GM23338 (cell line): ENCODE measurements at regions not wholly inside any gene's neighbourhood (a gene's known extent, or its start where the extent isn't known, plus 50 kb on each side); places are given as distances from the start of the nearest gene placed in this dataset.

ENCODE experiments used
- CTCF ChIP-seq, 2 experiments: fragments of 200-600 bp in 1 of 2; sonication (generic) in 1 of 2; conservative IDR thresholded peaks; 2 replicates each; pipeline versions ENCODE4 v1.5.1 to v1.6.1; 2016 to 2017; ENCODE audit warnings: antibody characterized with exemption in 2 of 2, low read depth in 2 of 2, mild to moderate bottlenecking in 2 of 2, moderate library complexity in 1 of 2
- EZH2phosphoT487 ChIP-seq: fragments of 200-600 bp; sonication (generic); IDR thresholded peaks from one replicate; pipeline ENCODE4 v1.8.1; 2018; ENCODE audit warnings: antibody characterized with exemption; ENCODE audit not compliant: unreplicated experiment
- POLR2AphosphoS5 ChIP-seq: IDR thresholded peaks from 2 replicates; pipeline ENCODE4 v1.6.1; 2016; ENCODE audit warnings: antibody characterized with exemption, low read depth
- ZNF114 ChIP-seq: fragments of 250-450 bp; sonication (Bioruptor Pico); IDR thresholded peaks from 2 replicates; pipeline ENCODE4 v1.5.0; 2020; ENCODE audit warnings: mild to moderate bottlenecking, moderate library complexity
- ZNF462 ChIP-seq: fragments of 250-450 bp; sonication (Bioruptor Pico); IDR thresholded peaks from 2 replicates; pipeline ENCODE4 v1.5.0; 2020; ENCODE audit warnings: mild to moderate bottlenecking, moderate library complexity

DNA sequence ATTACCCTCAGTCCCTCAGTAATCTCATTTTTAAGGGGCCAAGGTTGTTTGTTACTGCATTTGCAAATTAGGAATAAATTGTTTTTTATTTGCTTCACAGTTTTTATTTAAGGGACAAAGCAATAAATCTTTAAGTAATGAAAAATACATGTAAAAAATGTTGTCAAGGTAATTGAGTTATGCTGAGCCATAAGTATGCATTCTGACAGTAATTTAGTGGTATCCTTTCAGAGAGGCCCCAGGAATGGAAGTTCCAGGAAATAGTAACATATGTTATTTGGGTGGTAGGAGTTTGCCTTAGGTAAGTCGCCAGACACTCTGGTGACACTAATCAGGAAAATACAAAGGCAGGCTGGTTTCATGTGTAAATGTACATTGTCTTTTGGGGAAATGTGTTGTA is 1787.9 kb upstream of the WWC1 start:
- TF ChIP-seq POLR2AphosphoS5 (no peak), ZNF462 (no peak), CTCF (conservative IDR thresholded peaks at IDR 0.05; ENCODE audit: low read depth in 2 of 2) (no peak), EZH2phosphoT487 (no peak), ZNF114 (CRISPR knock-in tag) (no peak)
